ENCODE measurements at regions not wholly inside any gene's neighbourhood (a gene's known extent, or its start where the extent isn't known, plus 50 kb on each side); places are given as distances from the start of the nearest gene placed in this dataset.

DNA sequence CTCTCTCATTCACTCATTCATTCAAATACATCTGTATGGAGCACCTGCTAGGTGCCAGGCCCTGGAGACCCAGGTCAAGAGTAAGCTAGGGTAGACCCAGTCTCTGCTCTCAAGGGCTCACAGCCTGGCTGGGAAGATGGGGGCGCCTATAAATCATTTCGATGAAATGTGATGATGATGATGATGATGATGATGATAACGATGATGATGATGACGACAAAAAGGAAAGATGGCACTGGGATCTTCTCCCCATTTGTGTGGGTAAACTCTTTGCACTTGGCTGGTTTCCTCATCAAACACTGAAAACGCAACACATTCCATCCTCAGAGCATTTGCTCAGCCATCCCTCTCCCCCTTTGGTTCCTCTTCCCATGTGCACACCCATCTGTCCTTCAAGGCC lies 188.0 kb upstream of the CDYL start:
- ATAC-seq = no peak
- Histone ChIP-seq H3K27me3 (ENCODE audit: low read depth) (no peaks in the 10 kb centered on the region), H3K36me3 (no peaks in the 10 kb centered on the region)

DNA sequence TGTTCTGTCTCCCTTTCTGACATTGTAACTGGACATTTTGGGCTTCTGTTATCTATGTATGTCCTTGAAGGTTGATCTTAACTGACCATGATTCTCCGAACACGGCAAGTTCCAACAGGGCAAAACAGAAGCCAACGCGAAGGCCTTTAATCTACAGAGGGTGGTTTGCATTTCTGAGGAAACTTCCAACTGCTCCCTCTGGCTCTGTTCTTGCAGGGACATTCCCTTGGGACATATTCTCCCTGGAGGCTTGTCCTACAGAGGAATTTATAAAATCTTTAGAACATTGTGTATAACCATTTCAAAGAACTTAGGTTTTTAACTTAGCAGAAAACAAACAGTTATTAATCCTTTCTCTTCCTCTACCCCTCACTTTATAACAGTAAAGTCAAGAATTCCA lies 189.0 kb upstream of the CDYL start:
- H3K9me3 ChIP-seq = no peaks in the 10 kb centered on the region
- no peaks in the 10 kb centered on the region for H3K36me3 ChIP-seq
- no peak overlapping the region for H3K4me3 ChIP-seq
- no peak overlapping the region for H3K27ac ChIP-seq
- peaks cover 12% of the 10 kb centered on the region for H3K4me1 ChIP-seq
- H3K27me3 ChIP-seq (ENCODE audit: low read depth) = no peaks in the 10 kb centered on the region
- ATAC-seq (no peak), DNase-seq (no peak)
- intact Hi-C loops (cut with DNase I) = no loop called here
- TF ChIP-seq, protein P1, sequence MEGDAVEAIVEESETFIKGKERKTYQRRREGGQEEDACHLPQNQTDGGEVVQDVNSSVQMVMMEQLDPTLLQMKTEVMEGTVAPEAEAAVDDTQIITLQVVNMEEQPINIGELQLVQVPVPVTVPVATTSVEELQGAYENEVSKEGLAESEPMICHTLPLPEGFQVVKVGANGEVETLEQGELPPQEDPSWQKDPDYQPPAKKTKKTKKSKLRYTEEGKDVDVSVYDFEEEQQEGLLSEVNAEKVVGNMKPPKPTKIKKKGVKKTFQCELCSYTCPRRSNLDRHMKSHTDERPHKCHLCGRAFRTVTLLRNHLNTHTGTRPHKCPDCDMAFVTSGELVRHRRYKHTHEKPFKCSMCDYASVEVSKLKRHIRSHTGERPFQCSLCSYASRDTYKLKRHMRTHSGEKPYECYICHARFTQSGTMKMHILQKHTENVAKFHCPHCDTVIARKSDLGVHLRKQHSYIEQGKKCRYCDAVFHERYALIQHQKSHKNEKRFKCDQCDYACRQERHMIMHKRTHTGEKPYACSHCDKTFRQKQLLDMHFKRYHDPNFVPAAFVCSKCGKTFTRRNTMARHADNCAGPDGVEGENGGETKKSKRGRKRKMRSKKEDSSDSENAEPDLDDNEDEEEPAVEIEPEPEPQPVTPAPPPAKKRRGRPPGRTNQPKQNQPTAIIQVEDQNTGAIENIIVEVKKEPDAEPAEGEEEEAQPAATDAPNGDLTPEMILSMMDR (IDR thresholded peaks at IDR 0.05) = no peak

More for the DNA sequence above, 188.0 kb upstream of the CDYL start:
- no peak for DNase-seq
- TF ChIP-seq, protein P1 (IDR thresholded peaks at IDR 0.05) = no peak
- H3K27ac ChIP-seq = no peak overlapping the region
- no peak overlapping the region for H3K4me3 ChIP-seq
- intact Hi-C loops (cut with DNase I) = no loop called here
- H3K9me3 ChIP-seq = no peaks in the 10 kb centered on the region
- H3K4me1 ChIP-seq = peaks cover 2% of the 10 kb centered on the region

DNA sequence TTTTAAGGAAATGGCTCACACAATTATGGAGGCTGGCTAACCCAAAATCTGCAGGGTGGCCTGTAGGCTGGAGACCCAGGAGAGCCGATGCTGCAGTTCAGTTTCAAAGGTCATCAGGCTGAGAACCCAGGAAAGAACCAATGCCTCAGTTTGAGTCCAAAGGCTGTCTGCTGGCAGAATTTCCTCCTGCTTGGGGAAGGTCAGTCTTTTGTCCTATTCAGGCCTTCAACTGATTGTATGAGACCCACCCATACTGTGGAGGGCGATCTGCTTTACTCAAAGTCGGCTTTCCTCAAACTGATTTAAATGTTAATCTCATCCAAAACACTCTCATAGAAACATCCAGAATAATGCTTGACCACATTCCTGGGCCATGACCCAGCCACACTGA lies 189.7 kb upstream of the CDYL start:
- H3K27ac ChIP-seq = no peak overlapping the region
- peaks cover 16% of the 10 kb centered on the region for H3K4me1 ChIP-seq
- ATAC-seq (no peak), DNase-seq (no peak)
- H3K27me3 ChIP-seq (ENCODE audit: low read depth) = no peaks in the 10 kb centered on the region
- peaks cover 4% of the 10 kb centered on the region for H3K9me3 ChIP-seq
- no peak overlapping the region for H3K4me3 ChIP-seq
- TF ChIP-seq, protein P1 (IDR thresholded peaks at IDR 0.05) = no peak
- no peaks in the 10 kb centered on the region for H3K36me3 ChIP-seq
- intact Hi-C loops (cut with DNase I) = no loop called here

DNA sequence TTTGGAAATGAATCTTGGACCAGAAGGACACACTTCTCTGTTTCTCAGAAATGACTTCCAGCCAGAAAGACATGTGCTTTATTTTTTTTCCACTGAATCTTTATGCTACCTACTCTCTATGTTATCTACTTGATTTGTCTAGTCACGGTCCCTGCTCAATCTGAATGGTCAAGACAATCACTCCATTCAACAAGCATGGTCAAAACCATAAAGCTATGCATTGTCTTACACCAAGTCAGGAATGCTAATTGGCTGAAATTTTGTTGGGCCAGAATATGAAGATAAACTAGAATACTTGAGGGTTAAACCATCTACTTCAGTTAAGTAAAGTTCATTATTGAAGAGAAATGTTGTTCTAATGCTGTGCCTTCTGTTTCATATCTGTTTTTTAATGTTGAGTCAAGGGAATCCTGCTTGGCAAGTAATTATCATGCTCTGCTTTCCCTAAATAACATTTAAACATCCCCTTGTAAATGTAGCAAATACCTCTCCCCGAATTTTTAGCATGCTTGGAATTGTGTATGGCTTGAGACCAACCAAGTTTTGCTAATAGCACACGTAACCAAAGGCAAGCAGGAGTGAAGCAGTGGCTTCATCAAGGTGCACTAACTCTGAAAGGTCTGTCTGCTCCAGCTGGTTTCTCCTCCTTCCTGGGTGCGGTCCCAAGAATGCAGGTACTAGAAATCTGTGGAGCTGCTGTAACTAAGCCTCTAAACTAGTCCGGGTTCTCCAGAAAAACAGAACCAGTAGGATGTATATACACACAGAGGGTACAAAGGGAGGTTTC lies 190.3 kb upstream of the CDYL start:
- TF ChIP-seq, protein P1 (IDR thresholded peaks at IDR 0.05) = no peak
- DNase-seq (no peak), ATAC-seq (peak; percentile 41 to 55)
- peaks cover 16% of the 10 kb centered on the region for H3K4me1 ChIP-seq
- H3K9me3 ChIP-seq = peaks cover 8% of the 10 kb centered on the region
- no peaks in the 10 kb centered on the region for H3K27me3 ChIP-seq (ENCODE audit: low read depth)
- no peak overlapping the region for H3K27ac ChIP-seq
- H3K4me3 ChIP-seq = no peak overlapping the region
- H3K36me3 ChIP-seq = no peaks in the 10 kb centered on the region
- intact Hi-C loops (cut with DNase I) = no loop called here

DNA sequence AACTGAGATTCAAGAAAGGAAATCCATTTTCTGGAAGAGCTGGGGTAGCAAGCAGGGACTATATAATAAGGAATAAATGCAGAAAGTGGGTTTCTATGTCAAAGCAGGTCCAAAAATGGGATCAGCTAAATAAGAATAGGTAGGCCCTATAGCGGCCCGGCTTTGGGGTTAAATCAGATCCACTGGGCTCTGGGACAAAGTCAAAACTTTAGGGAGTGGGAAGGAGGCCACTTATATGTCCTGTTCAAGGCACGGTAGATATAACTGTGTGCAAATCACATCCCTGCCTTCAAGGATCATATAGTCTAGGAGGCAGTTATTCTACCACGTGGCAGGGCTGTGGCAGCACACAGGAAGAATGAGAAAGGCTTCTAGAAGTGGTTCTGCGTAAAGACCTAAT lies 191.4 kb upstream of the CDYL start:
- TF ChIP-seq, protein P1 (IDR thresholded peaks at IDR 0.05) = no peak
- no peak for ATAC-seq
- DNase-seq = no peak
- Histone ChIP-seq H3K36me3 (no peaks in the 10 kb centered on the region), H3K4me3 (no peak overlapping the region), H3K4me1 (peaks cover 16% of the 10 kb centered on the region), H3K27ac (no peak overlapping the region), H3K27me3 (ENCODE audit: low read depth) (no peaks in the 10 kb centered on the region), H3K9me3 (peaks cover 8% of the 10 kb centered on the region)
- intact Hi-C loops (cut with DNase I) = no loop called here
